ENCODE measurements at regions not wholly inside any gene's neighbourhood (a gene's known extent, or its start where the extent isn't known, plus 50 kb on each side); places are given as distances from the start of the nearest gene placed in this dataset.

DNA sequence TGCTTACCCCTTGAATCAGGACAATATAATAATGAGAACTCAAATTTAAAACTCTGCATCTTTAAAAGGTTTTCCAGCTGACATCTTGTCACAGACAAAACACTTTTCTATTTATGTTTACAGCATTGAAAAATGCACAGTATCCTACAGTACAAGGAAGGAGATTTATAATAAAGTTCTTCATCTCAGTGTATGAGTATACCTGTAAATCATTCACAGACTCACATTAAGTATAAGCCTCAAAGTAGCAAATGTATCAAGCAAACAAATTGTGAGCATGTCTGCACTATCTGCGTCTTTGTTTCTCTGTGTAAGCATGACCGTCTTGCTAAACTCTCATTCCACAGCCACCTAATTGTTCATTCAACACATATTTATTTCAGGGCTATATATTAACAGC lies 52.8 kb downstream of the PPP1R2C start:
- DNase-seq: no peak

DNA sequence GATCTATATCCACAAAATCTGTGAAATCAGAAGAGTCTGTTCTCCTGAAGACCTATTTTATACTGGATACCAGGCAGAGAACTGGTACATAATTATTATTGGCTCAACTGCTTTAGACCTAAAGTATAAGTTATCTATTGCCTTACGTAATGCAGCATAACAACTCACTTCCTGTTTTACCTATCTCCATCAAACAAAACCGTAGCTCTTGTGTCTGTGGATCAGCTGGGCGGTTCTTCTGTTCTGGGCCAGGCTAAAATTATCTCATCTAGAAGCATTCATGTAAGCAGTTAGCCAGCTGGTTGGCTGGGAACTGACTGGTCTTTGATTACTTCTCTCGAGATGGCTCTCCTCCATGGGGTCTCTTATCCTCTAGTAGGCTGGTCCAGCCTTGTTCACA lies 57.8 kb downstream of the PPP1R2C start:
- no peak for DNase-seq

GRCh38 chrX:42715701-42716262 lies 62.2 kb downstream of the PPP1R2C start:
- no peak for DNase-seq

GRCh38 chrX:42714981-42715700 lies 62.8 kb downstream of the PPP1R2C start:
- DNase-seq: no peak

DNA sequence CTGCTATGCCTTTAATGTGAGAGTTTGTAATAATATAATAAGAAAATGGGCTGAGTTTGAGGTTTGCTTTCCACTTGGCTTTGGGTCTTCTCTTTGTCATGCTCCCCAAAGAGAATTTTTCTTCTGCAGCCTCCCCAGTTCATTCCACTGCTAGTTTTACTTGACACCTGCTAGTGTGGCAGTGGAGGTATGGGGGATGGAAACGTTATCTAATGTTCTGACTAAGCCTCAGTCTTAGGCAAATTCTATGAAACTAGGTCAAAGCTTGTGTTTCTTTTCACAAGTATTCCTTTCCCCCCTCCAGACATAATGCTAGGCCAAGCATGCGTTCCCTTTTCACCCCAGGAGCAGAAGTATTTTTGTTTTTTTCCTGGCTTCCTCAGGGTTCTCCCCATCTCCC lies 67.5 kb downstream of the PPP1R2C start:
- no peak for DNase-seq

DNA sequence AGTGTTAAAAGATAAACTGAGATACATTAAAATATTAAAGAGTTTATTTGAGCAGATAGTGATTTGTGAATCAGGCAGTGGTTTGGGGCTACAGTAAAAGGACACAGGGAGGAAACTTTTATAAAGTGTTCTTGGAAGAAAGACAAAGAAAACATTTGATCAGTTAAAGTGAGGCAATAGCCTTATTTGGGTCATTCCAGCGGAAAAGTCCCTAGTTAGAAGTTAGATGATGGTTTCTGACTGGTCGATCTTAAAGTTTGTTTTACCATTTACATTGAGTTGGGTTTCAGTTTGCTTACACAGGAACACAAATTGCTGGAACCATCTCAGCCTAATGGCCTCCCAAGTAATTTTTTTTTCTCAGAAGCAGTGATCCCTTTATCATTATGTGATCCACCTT lies 69.7 kb downstream of the PPP1R2C start:
- DNase-seq: no peak

- no peak for DNase-seq
Observed at GRCh38 chrX:42707742-42708141, 70.2 kb downstream of the PPP1R2C start.

DNA sequence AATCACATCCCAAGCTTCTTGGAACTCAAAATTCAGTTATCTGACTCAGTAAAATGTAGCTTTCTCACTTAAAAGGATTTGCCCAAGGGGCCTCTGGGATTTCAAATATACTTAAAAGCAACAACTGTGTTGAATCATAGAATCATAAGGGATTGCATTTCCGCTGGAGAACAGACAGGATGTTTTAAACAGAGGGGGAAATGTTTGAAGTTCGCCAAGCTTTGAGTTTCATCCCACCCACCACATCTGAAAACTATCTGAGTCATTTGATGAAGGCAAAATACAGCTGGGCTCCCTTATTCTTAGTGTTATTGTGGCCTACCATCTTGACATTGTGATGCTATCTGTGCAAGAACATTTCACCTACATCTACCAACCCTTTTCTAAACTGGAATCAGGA lies 73.5 kb downstream of the PPP1R2C start:
- DNase-seq: peak; percentile 64

- DNase-seq: no peak
Observed at GRCh38 chrX:42697544-42697943, 80.4 kb downstream of the PPP1R2C start.

- DNase-seq: no peak
Observed at GRCh38 chrX:42696536-42697124, 81.3 kb downstream of the PPP1R2C start.

DNA sequence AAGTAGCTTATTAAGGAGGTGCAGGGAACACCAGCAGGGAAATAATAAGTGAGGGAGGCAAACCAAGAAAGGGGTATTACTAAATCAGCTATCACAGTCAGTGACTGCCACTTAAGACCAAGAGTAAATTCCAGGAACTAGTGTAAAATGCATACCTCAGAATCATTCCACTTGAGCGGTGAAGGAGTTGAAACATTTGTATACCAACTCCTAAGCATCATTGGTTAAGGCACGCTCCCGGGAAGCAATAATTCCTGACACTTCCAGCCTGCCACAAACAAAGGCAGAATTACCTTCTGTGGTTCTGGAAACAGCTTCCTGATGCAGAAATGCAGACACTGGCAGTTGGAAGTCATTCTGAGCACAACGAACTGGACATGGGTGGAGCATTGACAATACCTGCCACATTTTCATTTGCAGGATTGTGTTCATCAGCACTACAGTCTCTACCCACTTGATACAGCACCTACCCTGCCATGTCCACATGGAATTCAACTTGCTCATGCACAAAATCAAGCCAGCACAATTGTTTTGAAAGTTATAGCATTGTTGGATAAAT lies 82.1 kb downstream of the PPP1R2C start:
- no peak for DNase-seq

- DNase-seq: no peak
Observed at GRCh38 chrX:42694260-42694815, 83.6 kb downstream of the PPP1R2C start.

DNA sequence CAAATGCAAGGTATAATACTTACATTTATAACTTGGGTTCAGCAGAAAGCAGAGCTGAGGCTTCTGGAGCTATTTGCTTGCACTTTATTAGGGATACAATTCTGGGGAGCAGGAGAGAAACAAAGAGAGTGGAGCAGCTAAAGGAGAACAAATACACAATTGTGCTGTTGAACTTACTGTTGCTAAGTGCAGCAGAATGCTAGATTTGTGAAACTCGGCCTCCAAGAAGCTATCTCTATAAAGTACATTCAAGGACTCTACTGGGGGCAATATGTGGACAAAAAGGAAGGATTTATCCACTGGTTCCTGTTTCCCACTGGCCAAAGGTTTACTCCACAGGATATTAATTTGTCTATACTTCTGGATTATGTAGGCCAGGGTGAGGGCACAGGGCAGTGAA lies 86.8 kb downstream of the PPP1R2C start:
- no peak for DNase-seq

DNA sequence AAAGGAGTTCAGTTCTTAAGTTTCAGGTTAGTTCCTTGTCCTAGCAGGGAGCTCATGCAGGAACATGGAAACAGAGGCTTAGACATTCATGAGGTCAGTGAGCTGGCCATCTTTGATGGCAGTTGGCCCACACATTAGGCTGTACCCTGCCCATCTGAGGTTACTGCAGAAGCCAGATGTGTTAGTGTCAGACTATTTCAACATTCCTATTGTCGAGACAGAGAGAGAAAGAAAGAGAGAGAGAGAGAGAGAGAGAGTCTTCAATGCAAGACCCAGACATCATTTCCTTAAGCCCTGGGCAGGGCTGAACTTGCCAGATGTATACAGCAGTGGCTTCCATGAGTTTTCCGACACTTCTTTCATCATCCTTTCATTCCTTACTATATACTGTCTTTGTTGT lies 91.3 kb downstream of the PPP1R2C start:
- no peak for DNase-seq

DNA sequence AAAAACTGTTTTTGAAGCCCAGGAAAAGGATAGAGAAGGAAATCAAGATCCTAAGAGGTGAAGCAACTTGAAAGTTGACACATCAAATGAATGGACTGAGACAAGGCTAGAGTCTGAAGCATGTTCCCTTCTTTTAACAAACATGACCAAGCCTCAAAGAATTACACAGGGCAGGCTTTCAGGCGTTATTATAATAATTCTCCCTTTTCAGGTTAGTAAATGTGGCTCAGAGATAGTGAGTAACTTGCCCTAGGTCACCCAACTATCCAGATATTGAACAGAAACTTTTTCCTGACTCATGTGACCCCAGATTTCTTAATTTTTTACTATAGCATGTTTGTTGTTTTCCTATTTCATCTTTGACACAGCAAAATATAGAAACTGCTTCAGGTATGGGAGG lies 91.7 kb downstream of the PPP1R2C start:
- no peak for DNase-seq

DNA sequence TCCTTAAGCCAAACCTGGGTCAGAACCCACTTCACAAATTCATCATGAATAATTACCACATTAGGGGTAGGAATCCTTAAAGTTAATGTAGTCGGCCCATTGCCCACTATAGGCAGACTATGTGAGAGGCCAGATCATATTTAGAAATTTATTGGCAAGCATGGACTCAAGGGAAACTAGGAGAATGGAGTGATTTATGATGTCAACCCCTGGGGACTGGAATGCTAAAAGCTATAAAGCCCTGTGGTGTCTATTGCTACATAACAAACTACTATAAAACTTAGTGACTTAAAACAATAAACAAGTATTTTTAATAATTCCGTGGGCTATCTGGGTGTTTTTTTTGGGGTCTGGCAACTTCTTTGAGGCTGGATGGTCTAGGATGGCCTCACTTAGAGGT lies 93.9 kb downstream of the PPP1R2C start:
- no peak for DNase-seq

DNA sequence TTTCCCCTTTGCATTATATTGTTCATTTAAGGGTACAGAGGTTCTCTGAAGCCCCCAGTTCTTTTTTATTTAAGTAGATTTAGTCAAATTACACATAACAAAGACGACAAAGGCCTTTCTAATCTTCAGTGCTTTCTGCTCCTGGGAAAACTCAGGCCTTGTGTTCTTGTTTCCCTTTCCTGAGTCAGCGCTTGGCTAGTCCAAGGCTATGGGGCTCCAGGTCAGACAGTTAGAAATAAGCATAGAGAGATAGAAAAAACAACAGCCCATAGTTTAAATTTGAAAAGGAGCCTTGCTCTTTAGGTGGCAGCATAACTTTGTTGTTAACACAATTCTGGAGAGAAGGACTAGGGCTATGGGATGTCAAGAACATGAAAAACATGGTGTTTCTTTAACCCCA lies 97.3 kb downstream of the PPP1R2C start:
- DNase-seq: peak; percentile 1

- peak; percentile 7 for DNase-seq
Observed at GRCh38 chrX:42678133-42678532, 99.8 kb downstream of the PPP1R2C start.

GRCh38 chrX:42673301-42673810 lies 104.6 kb downstream of the PPP1R2C start:
- no peak for DNase-seq

DNA sequence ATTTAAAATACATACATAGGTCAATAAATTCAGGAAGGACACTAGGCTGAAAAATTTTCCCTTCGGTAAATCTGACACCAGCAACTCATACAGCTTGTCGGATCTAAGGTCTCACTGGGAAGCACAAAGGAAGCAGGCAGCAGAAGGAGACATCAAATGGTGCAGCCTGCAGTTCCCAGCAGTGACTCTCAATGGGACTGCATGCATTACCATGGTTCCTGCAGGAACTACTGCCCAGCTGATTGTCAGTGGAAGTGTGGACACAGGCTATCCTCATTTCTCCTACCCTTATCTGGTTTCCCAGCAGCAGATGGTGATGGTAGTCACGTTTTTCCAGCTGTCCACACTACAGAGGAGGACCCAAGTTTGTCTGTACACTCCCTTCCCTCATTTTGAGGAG lies 113.3 kb downstream of the PPP1R2C start:
- no peak for DNase-seq

- DNase-seq: no peak
Observed at GRCh38 chrX:42628471-42628870, 149.5 kb downstream of the PPP1R2C start.

GRCh38 chrX:42627891-42628290 lies 150.1 kb downstream of the PPP1R2C start:
- no peak for DNase-seq

- DNase-seq: no peak
Observed at GRCh38 chrX:42624524-42624923, 153.4 kb downstream of the PPP1R2C start.

DNA sequence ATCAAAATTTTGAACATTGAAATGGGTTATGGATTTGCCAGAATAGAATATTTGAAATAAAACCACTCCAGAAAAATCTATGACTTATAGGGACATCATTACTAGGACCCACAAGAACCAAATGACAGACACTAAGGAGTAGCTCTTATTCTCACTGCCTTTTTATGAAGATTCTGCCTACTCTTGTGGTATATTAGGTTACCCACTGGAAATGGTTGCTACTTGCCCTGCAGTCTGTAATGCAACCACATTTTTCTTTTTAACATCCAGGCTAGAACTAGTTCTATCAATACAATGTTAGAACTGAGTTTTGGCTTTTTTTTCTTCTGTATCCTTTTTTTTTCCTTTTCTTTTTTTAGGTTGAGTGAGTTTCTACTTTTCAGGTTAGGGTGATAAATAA lies 158.9 kb downstream of the PPP1R2C start:
- no peak for DNase-seq

All from fibroblast of skin of right quadriceps (primary cell).